EH (cell line): ENCODE measurements at regions not wholly inside any gene's neighbourhood (a gene's known extent, or its start where the extent isn't known, plus 50 kb on each side); places are given as distances from the start of the nearest gene placed in this dataset.

Experiments
- DNase-seq: peaks from one replicate; pipeline ENCODE4 v3.0.0-alpha.2; 2015; ENCODE audit warnings: low read depth

- no peak for DNase-seq
Observed at GRCh38 chr12:4015225-4016091, 142.3 kb upstream of the PARP11 start.

- DNase-seq: no peak
Observed at GRCh38 chr12:4014858-4015224, 141.6 kb upstream of the PARP11 start.

- DNase-seq: no peak
Observed at GRCh38 chr12:4014444-4014843, 141.2 kb upstream of the PARP11 start.

- DNase-seq: no peak
Observed at GRCh38 chr12:4012977-4013968, 140.1 kb upstream of the PARP11 start.

- DNase-seq: no peak
Observed at GRCh38 chr12:4012073-4012472, 138.9 kb upstream of the PARP11 start.

GRCh38 chr12:4011597-4011996, 138.4 kb upstream of the PARP11 start:
- DNase-seq: no peak

- no peak for DNase-seq
Observed at GRCh38 chr12:4009979-4010704, 136.9 kb upstream of the PARP11 start.

- no peak for DNase-seq
Observed at GRCh38 chr12:4006743-4007142, 133.5 kb upstream of the PARP11 start.

GRCh38 chr12:4005851-4006430, 132.7 kb upstream of the PARP11 start:
- DNase-seq: no peak

GRCh38 chr12:4003576-4003975, 130.4 kb upstream of the PARP11 start:
- DNase-seq: no peak

- DNase-seq: no peak
Observed at GRCh38 chr12:4002601-4003000, 129.4 kb upstream of the PARP11 start.

- DNase-seq: peak; percentile 32
Observed at GRCh38 chr12:4001841-4002240, 128.6 kb upstream of the PARP11 start.

- DNase-seq: no peak
Observed at GRCh38 chr12:4001031-4001430, 127.8 kb upstream of the PARP11 start.

GRCh38 chr12:3999904-4000303, 126.7 kb upstream of the PARP11 start:
- DNase-seq: no peak

- no peak for DNase-seq
Observed at GRCh38 chr12:3998968-3999792, 126.0 kb upstream of the PARP11 start.

- no peak for DNase-seq
Observed at GRCh38 chr12:3998397-3998796, 125.2 kb upstream of the PARP11 start.

GRCh38 chr12:3996322-3996721, 123.1 kb upstream of the PARP11 start:
- DNase-seq: no peak

GRCh38 chr12:3995306-3995705, 122.1 kb upstream of the PARP11 start:
- DNase-seq: no peak

- no peak for DNase-seq
Observed at GRCh38 chr12:3994500-3994899, 121.3 kb upstream of the PARP11 start.

GRCh38 chr12:3992945-3993344, 119.7 kb upstream of the PARP11 start:
- peak; percentile 6 for DNase-seq
